ENCODE measurements at regions not wholly inside any gene's neighbourhood (a gene's known extent, or its start where the extent isn't known, plus 50 kb on each side); places are given as distances from the start of the nearest gene placed in this dataset.
"Not testable (repeated sequence)": the region's sequence is repeated elsewhere in the genome, so short reads cannot be mapped to it uniquely, and the experiment has no call there.

GRCh38 chr10:114751856-114752255 is 69.7 kb upstream of the FHIP2A start:
- H3K27me3 ChIP-seq (ENCODE audit: insufficient read depth, poor library complexity, severe bottlenecking), result peaks cover 3% of the 10 kb centered on the region
- H3K4me3 ChIP-seq (replicated peaks; ENCODE audit: insufficient read depth, low read length), result no peak overlapping the region
- DNase-seq (ENCODE audit: low read depth in 1 of 2, low spot score in 1 of 2), result no peak
- no peak for TF ChIP-seq CTCF (IDR thresholded peaks at IDR 0.05; ENCODE audit: insufficient read depth, low read length)
- no peak for TF ChIP-seq POLR2AphosphoS5 (IDR thresholded peaks at IDR 0.05; ENCODE audit: low read depth)
- TF ChIP-seq GABPA (IDR thresholded peaks at IDR 0.05; ENCODE audit: low read depth), result no peak
- TF ChIP-seq REST (IDR thresholded peaks at IDR 0.05; ENCODE audit: insufficient replicate concordance, low read depth), result no peak
- no peak for TF ChIP-seq SPI1 (IDR thresholded peaks at IDR 0.05; ENCODE audit: borderline replicate concordance, low read depth)
- H3K27ac ChIP-seq (replicated peaks), result no peak overlapping the region

- not testable (repeated sequence) for H3K27ac ChIP-seq (replicated peaks); H3K27me3 ChIP-seq (ENCODE audit: insufficient read depth, poor library complexity, severe bottlenecking); H3K4me3 ChIP-seq (replicated peaks; ENCODE audit: insufficient read depth, low read length); DNase-seq (ENCODE audit: low read depth in 1 of 2, low spot score in 1 of 2)
These were observed 69.0 kb upstream of the FHIP2A start for GRCh38 chr10:114752570-114752969.

GRCh38 chr10:114753126-114753525 is 68.5 kb upstream of the FHIP2A start:
- no peak overlapping the region for H3K4me3 ChIP-seq (replicated peaks; ENCODE audit: insufficient read depth, low read length)
- no peak for DNase-seq (ENCODE audit: low read depth in 1 of 2, low spot score in 1 of 2)
- H3K27ac ChIP-seq (replicated peaks), result no peak overlapping the region
- TF ChIP-seq REST (IDR thresholded peaks at IDR 0.05; ENCODE audit: insufficient replicate concordance, low read depth), result no peak
- TF ChIP-seq GABPA (IDR thresholded peaks at IDR 0.05; ENCODE audit: low read depth), result no peak
- no peak for TF ChIP-seq POLR2AphosphoS5 (IDR thresholded peaks at IDR 0.05; ENCODE audit: low read depth)
- no peak for TF ChIP-seq CTCF (IDR thresholded peaks at IDR 0.05; ENCODE audit: insufficient read depth, low read length)
- no peak for TF ChIP-seq SPI1 (IDR thresholded peaks at IDR 0.05; ENCODE audit: borderline replicate concordance, low read depth)
- peaks cover 3% of the 10 kb centered on the region for H3K27me3 ChIP-seq (ENCODE audit: insufficient read depth, poor library complexity, severe bottlenecking)

- H3K4me3 ChIP-seq (replicated peaks; ENCODE audit: insufficient read depth, low read length), result no peak overlapping the region
- TF ChIP-seq POLR2AphosphoS5 (IDR thresholded peaks at IDR 0.05; ENCODE audit: low read depth) (no peak), GABPA (IDR thresholded peaks at IDR 0.05; ENCODE audit: low read depth) (no peak), SPI1 (IDR thresholded peaks at IDR 0.05; ENCODE audit: borderline replicate concordance, low read depth) (no peak), CTCF (IDR thresholded peaks at IDR 0.05; ENCODE audit: insufficient read depth, low read length) (no peak), REST (IDR thresholded peaks at IDR 0.05; ENCODE audit: insufficient replicate concordance, low read depth) (no peak)
- DNase-seq (ENCODE audit: low read depth in 1 of 2, low spot score in 1 of 2), result no peak
- no peak overlapping the region for H3K27ac ChIP-seq (replicated peaks)
- peaks cover 3% of the 10 kb centered on the region for H3K27me3 ChIP-seq (ENCODE audit: insufficient read depth, poor library complexity, severe bottlenecking)
These were observed 66.9 kb upstream of the FHIP2A start for GRCh38 chr10:114754445-114755320.
